ENCODE measurements at regions not wholly inside any gene's neighbourhood (a gene's known extent, or its start where the extent isn't known, plus 50 kb on each side); places are given as distances from the start of the nearest gene placed in this dataset.

GRCh38 chr9:134245179-134245578 lies 80.8 kb upstream of the RNU6ATAC start:
- no peak for DNase-seq (ENCODE audit: low read depth in 2 of 2)

- no peak for DNase-seq (ENCODE audit: low read depth in 2 of 2)
These were observed 78.2 kb upstream of the RXRA start for GRCh38 chr9:134247918-134248631.

- no peak for DNase-seq (ENCODE audit: low read depth in 2 of 2)
These were observed 74.8 kb upstream of the RXRA start for GRCh38 chr9:134251296-134252069.

GRCh38 chr9:134252084-134252830 lies 74.0 kb upstream of the RXRA start:
- DNase-seq (ENCODE audit: low read depth in 2 of 2), result no peak

GRCh38 chr9:134253606-134254205 lies 72.5 kb upstream of the RXRA start:
- no peak for DNase-seq (ENCODE audit: low read depth in 2 of 2)

- DNase-seq (ENCODE audit: low read depth in 2 of 2), result no peak
These were observed 67.9 kb upstream of the RXRA start for GRCh38 chr9:134258332-134258731.

- no peak for DNase-seq (ENCODE audit: low read depth in 2 of 2)
These were observed 67.3 kb upstream of the RXRA start for GRCh38 chr9:134258828-134259546.

- no peak for DNase-seq (ENCODE audit: low read depth in 2 of 2)
These were observed 66.5 kb upstream of the RXRA start for GRCh38 chr9:134259708-134260107.

- DNase-seq (ENCODE audit: low read depth in 2 of 2), result no peak
These were observed 65.5 kb upstream of the RXRA start for GRCh38 chr9:134260801-134261200.

- no peak for DNase-seq (ENCODE audit: low read depth in 2 of 2)
These were observed 64.2 kb upstream of the RXRA start for GRCh38 chr9:134262035-134262434.

- no peak for DNase-seq (ENCODE audit: low read depth in 2 of 2)
These were observed 62.7 kb upstream of the RXRA start for GRCh38 chr9:134263596-134263995.

- DNase-seq (ENCODE audit: low read depth in 2 of 2), result no peak
These were observed 62.1 kb upstream of the RXRA start for GRCh38 chr9:134264169-134264568.

GRCh38 chr9:134265078-134265477 lies 61.2 kb upstream of the RXRA start:
- no peak for DNase-seq (ENCODE audit: low read depth in 2 of 2)

- no peak for DNase-seq (ENCODE audit: low read depth in 2 of 2)
These were observed 59.8 kb upstream of the RXRA start for GRCh38 chr9:134266418-134266817.

- no peak for DNase-seq (ENCODE audit: low read depth in 2 of 2)
These were observed 58.9 kb upstream of the RXRA start for GRCh38 chr9:134267305-134267880.

GRCh38 chr9:134267881-134268724 lies 58.2 kb upstream of the RXRA start:
- DNase-seq (ENCODE audit: low read depth in 2 of 2), result no peak

GRCh38 chr9:134268747-134269146 lies 57.5 kb upstream of the RXRA start:
- no peak for DNase-seq (ENCODE audit: low read depth in 2 of 2)

- DNase-seq (ENCODE audit: low read depth in 2 of 2), result no peak
These were observed 54.6 kb upstream of the RXRA start for GRCh38 chr9:134271338-134272301.
